RWPE2 (cell line): ENCODE measurements at regions not wholly inside any gene's neighbourhood (a gene's known extent, or its start where the extent isn't known, plus 50 kb on each side); places are given as distances from the start of the nearest gene placed in this dataset.

Experiments used
- ATAC-seq: fragments of 200-7000 bp; cut with Tn5 transposase; 3 replicates; pipeline ENCODE4 v1.9.1; 2021; ENCODE audit warnings: low read depth
- DNase-seq: peaks from one replicate; pipeline ENCODE4 v3.0.0-alpha.2; 2020; ENCODE audit warnings: low spot score
- H3K27ac ChIP-seq: fragments of 450-650 bp; 2 replicates; pipeline ENCODE4 v1.5.1; 2017; ENCODE audit warnings: mild to moderate bottlenecking; ENCODE audit not compliant: poor library complexity, severe bottlenecking
- H3K27me3 ChIP-seq: fragments of 250-450 bp; sonication (Bioruptor Pico); 2 replicates; pipeline ENCODE4 v1.5.1; 2021; ENCODE audit warnings: mild to moderate bottlenecking, moderate library complexity; ENCODE audit not compliant: insufficient read depth, poor library complexity, severe bottlenecking
- H3K36me3 ChIP-seq: fragments of 250-450 bp; sonication (Bioruptor Pico); 2 replicates; pipeline ENCODE4 v1.5.1; 2020; ENCODE audit warnings: low read depth, mild to moderate bottlenecking, moderate library complexity
- H3K4me1 ChIP-seq: fragments of 250-450 bp; sonication (Bioruptor Pico); 2 replicates; pipeline ENCODE4 v1.5.1; 2021; ENCODE audit warnings: mild to moderate bottlenecking, moderate library complexity; ENCODE audit not compliant: insufficient read depth, poor library complexity, severe bottlenecking
- H3K4me3 ChIP-seq: fragments of 250-450 bp; sonication (Bioruptor Pico); 2 replicates; pipeline ENCODE4 v1.5.1; 2021; ENCODE audit warnings: mild to moderate bottlenecking, moderate library complexity; ENCODE audit not compliant: severe bottlenecking
- H3K9me3 ChIP-seq: fragments of 250-450 bp; sonication (Bioruptor Pico); 2 replicates; pipeline ENCODE4 v1.5.1; 2021; ENCODE audit warnings: mild to moderate bottlenecking, moderate library complexity; ENCODE audit not compliant: severe bottlenecking
- TF ChIP-seq, protein P1 (sequence below): fragments of 450-650 bp; IDR thresholded peaks from one replicate; pipeline ENCODE4 v1.5.1; 2017; ENCODE audit warnings: mild to moderate bottlenecking, moderate library complexity; ENCODE audit not compliant: poor library complexity, severe bottlenecking

- H3K36me3 ChIP-seq, result no peaks in the 10 kb centered on the region
- no peaks in the 10 kb centered on the region for H3K9me3 ChIP-seq
- ATAC-seq (no peak), DNase-seq (no peak)
- no peaks in the 10 kb centered on the region for H3K27me3 ChIP-seq
- TF ChIP-seq, protein P1, sequence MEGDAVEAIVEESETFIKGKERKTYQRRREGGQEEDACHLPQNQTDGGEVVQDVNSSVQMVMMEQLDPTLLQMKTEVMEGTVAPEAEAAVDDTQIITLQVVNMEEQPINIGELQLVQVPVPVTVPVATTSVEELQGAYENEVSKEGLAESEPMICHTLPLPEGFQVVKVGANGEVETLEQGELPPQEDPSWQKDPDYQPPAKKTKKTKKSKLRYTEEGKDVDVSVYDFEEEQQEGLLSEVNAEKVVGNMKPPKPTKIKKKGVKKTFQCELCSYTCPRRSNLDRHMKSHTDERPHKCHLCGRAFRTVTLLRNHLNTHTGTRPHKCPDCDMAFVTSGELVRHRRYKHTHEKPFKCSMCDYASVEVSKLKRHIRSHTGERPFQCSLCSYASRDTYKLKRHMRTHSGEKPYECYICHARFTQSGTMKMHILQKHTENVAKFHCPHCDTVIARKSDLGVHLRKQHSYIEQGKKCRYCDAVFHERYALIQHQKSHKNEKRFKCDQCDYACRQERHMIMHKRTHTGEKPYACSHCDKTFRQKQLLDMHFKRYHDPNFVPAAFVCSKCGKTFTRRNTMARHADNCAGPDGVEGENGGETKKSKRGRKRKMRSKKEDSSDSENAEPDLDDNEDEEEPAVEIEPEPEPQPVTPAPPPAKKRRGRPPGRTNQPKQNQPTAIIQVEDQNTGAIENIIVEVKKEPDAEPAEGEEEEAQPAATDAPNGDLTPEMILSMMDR, result no peak
- H3K4me1 ChIP-seq, result no peaks in the 10 kb centered on the region
- H3K4me3 ChIP-seq, result no peak overlapping the region
- no peak overlapping the region for H3K27ac ChIP-seq
Observed at GRCh38 chr11:110785398-110785797, 73.2 kb upstream of the ARHGAP20 start.

GRCh38 chr11:110782616-110783015 is 70.4 kb upstream of the ARHGAP20 start:
- ATAC-seq, result no peak
- DNase-seq, result no peak

GRCh38 chr11:110779108-110779507 is 66.9 kb upstream of the ARHGAP20 start:
- Histone ChIP-seq H3K27ac (no peak overlapping the region), H3K36me3 (no peaks in the 10 kb centered on the region), H3K4me1 (peaks cover 7% of the 10 kb centered on the region), H3K9me3 (no peaks in the 10 kb centered on the region), H3K4me3 (no peak overlapping the region), H3K27me3 (no peaks in the 10 kb centered on the region)
- TF ChIP-seq, protein P1, result no peak
- ATAC-seq, result no peak
- no peak for DNase-seq

More at GRCh38 chr11:110782616-110783015, 70.4 kb upstream of the ARHGAP20 start:
- H3K27me3 ChIP-seq, result no peaks in the 10 kb centered on the region
- H3K27ac ChIP-seq, result no peak overlapping the region
- H3K36me3 ChIP-seq, result no peaks in the 10 kb centered on the region
- H3K9me3 ChIP-seq, result no peaks in the 10 kb centered on the region
- H3K4me1 ChIP-seq, result peaks cover 4% of the 10 kb centered on the region
- no peak overlapping the region for H3K4me3 ChIP-seq
- TF ChIP-seq, protein P1, result no peak

- H3K36me3 ChIP-seq, result no peaks in the 10 kb centered on the region
- DNase-seq, result no peak
- H3K4me3 ChIP-seq, result no peak overlapping the region
- no peaks in the 10 kb centered on the region for H3K27me3 ChIP-seq
- TF ChIP-seq, protein P1, result no peak
- peaks cover 7% of the 10 kb centered on the region for H3K4me1 ChIP-seq
- no peaks in the 10 kb centered on the region for H3K9me3 ChIP-seq
- no peak overlapping the region for H3K27ac ChIP-seq
- ATAC-seq, result no peak
Observed at GRCh38 chr11:110778343-110778742, 66.1 kb upstream of the ARHGAP20 start.

DNA sequence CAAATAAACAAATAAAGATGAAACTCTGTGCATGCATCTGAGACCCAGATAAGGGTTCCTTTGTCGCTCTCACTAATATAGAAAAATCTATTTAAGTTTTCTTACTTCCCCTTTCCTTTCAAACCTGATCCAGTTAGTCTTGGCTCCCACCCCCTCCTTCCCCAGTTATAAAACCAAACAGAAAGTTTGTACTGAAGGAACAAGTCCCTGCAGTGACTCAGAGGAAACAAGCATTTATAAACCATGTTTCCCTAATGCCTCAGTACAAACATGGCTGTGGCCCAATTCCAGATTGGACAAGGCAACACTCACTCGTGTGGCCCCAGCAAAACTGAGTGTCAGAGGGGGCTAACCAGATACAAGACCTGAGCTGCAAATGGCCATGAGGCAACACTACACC is 65.5 kb upstream of the ARHGAP20 start:
- Histone ChIP-seq H3K27ac (no peak overlapping the region), H3K9me3 (no peaks in the 10 kb centered on the region), H3K4me1 (peaks cover 7% of the 10 kb centered on the region), H3K27me3 (no peaks in the 10 kb centered on the region), H3K36me3 (no peaks in the 10 kb centered on the region), H3K4me3 (no peak overlapping the region)
- TF ChIP-seq, protein P1, result no peak
- ATAC-seq (peak; percentile 53), DNase-seq (no peak)
